ENCODE measurements at regions not wholly inside any gene's neighbourhood (a gene's known extent, or its start where the extent isn't known, plus 50 kb on each side); places are given as distances from the start of the nearest gene placed in this dataset.

DNA sequence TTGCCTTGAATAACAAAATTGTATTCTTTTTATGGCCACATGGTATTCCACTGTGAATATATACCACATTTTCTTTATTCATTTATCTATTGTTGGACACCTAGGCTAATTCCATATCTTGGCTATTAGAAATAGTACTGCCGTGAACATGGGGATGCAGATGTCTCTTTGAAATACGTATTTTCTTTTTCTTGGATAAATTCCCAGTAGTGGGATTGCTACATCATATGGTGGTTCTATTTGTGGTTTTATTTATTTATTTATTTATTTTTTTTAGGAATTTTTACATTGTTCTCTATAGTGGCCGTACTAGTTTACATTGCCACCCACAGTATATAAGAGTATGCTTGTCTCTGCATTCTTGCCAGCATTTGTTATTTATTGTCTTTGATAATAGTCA is 679.8 kb upstream of the NRXN1 start:
- TF ChIP-seq POLR2A (IDR thresholded peaks at IDR 0.05; ENCODE audit: low read length) = no peak
- no peak for TF ChIP-seq CTCF (IDR thresholded peaks at IDR 0.05)
- TF ChIP-seq JUN (IDR thresholded peaks at IDR 0.05) = no peak

All from A549 (cell line).